Stimulated activated CD8-positive, alpha-beta memory T cell treated with anti-CD3 and anti-CD28 coated beads, Interleukin-2, amount 100 ng/mL, for 1 hour (primary cell): ENCODE measurements at regions not wholly inside any gene's neighbourhood (a gene's known extent, or its start where the extent isn't known, plus 50 kb on each side); places are given as distances from the start of the nearest gene placed in this dataset.
"Not testable (repeated sequence)": the region's sequence is repeated elsewhere in the genome, so short reads cannot be mapped to it uniquely, and the experiment has no call there.

Experiments
- DNase-seq, 2 donors: peaks; one replicate each; pipeline ENCODE4 v3.0.0-alpha.2; 2020; ENCODE audit warnings: low read depth in 2 of 2

DNA sequence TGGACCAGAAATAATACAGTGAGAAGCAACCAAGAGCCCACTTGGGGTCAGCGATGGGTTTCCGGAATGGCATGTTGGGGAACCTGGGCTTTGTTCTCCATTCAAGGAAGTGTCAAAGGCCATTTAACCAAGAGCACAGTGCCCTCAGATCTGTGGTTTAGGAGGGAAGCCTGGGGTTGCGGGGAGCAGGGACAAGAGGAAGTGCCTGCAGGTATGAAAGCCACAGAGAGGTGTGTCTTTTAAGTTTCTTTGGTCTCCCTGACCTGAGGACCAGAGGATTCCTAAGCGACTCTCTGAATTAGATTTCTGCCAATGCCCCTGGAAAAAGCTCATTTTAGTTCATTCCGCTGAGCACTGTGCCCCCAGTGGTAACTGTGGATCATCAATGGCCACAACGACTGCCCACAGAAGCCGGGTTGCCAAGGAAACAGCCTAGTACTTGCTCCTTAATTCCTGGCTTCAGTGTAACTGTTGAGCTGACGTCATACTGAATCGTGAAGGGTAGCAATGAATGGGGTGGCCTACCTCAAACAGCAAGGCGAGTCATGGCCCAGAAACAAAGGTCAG lies 107.3 kb upstream of the SPIN1 start:
- DNase-seq: no peak

DNA sequence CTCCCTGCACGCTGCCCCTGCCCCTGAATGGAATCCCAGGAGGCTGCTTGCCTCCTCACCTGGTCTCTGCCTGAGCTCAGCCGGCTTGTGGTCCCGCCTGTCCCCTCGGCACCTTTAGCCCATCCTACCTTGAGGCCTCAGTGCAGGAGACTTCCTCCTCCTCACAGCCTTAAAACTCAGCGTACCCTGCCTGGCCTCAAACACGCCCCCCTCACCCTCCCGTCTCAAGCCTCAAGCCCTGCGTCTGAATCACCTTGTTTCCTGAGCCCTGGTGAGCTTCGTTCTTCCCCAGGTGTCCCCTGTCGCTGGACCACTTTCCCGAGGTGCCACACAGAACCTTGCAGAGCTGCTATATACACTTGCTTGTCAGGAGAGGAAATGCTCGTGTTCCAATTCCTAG lies 110.2 kb upstream of the SPIN1 start:
- no peak for DNase-seq

DNA sequence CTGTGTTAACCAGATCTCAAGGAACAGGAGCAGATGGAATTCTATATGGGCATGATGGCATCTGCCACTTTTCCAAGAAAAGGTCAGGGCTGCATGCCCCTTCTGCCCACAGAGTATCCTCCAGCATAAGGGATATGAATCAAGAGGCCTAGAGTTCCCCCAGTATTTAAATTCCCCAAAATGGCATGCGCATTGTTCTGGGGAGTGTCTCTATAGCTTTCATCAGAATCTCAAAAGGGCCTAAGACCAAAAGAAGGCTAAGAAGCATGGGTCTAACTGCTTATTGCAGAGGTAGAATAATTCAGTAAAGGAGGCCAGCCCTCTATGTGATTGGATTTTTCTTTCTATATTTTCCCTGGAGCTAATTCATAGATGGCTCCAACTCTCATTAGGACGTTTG lies 114.2 kb upstream of the SPIN1 start:
- DNase-seq: no peak

DNA sequence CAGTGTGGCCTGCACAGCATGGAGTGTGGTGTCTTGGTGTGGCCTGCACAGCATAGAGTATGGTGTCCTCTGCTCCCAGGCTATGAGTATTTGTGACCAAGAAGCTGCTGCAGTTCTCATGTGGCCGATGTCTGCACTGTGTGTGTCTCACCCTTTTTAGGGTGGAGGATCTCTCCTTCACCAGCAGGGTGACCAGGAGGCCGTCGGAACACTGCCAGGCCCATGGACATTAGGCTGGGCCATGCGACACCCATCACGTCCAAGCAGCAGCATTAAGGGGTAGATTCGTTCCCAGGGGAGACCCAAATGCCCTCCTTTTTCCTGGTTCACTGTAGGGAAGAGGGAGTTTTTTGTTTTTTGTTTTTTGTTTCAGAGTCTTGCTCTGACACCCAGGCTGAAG lies 115.3 kb upstream of the SPIN1 start:
- DNase-seq: no peak

DNA sequence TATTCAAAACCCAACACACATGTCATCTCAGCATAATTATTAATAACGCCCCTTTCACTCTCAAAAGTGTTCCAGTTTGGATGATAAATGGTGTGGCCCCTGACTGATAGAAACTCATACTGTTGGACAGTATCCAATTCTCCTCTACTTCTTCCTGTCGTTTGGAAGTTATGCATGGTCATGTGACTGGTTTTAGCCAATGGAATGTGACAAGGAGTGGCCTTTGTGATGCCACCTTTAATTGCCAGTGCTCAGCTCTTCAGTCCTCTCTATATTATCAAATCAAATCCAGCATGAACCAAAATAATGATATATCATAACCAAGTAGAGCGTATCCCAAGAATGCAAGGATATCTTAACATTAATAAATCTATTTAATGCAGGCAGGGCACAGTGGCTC lies 117.8 kb upstream of the SPIN1 start:
- DNase-seq: no peak

DNA sequence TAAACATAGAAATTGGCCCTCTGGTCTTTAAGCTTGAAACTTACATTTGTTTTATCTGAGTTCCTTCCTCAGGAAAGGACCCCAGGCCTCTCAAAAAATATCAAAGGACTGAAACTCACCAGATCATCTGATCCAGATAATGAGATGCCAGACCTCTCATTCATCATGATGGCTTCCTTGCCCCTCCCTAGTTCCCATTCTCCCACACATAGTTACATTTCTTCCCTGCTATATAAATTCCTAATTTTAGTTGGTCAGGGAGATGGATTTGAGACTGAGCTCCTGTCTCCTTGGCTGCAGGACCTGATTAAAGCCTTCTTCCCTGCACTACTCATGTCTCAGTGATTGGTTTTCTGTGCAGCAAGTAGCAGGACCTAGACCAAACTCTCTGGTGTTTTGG lies 119.4 kb upstream of the SPIN1 start:
- DNase-seq: no peak

DNA sequence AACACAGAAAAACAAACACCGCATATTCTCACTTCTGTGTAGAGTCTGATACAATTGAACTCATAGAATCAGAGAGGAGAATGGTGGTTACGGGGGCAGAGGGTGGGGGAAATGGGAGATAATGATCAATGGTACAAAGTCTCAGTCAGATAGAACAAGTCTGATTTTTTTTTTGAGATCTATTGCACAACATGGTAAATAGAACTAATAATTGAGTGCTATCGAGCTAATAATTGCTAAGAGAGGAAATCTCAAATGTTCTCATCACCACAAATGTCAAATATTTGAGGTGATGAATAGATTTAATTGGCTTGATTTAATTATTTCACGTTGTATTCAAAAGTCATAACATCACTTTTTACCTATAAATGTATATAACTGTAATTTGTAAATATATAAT lies 121.0 kb upstream of the SPIN1 start:
- DNase-seq: no peak

DNA sequence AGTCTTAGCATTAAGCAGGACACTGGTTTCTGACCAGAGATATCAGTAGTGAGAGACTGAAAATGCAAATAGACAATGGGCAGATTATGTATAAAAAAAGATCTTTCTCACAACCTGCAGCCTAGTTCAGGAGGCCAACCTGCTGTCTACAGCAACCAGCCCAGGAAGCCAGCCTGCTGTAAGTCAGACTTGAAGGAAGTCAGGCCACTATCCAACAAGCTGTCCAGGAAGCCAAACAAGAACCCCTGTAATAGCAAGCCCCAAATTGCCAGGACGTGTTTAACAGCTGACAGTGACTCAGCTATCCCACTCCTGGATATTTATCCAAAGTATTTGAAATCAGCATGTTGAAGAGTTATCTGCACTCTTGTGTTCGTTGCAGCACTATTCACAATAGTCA lies 121.8 kb upstream of the SPIN1 start:
- no peak for DNase-seq

DNA sequence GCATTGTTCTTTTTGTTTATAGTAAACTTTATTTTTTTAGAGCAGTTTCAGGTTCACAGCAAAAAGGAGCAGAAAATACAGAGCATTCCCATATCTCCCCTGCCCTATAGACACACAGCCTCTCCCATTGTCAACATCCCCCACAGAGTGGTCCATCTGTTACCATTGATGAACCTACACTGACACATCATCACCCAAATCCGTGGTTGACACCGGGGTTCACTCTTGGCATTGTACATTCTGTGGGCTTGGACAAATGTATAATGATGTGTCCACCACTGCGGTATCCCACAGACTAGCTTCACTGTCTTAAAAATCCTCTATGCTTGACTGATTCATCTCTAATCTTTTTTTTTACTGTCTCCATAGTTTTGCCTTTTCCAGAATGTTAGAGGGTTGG lies 120.7 kb upstream of the SPATA31C2 start:
- no peak for DNase-seq

DNA sequence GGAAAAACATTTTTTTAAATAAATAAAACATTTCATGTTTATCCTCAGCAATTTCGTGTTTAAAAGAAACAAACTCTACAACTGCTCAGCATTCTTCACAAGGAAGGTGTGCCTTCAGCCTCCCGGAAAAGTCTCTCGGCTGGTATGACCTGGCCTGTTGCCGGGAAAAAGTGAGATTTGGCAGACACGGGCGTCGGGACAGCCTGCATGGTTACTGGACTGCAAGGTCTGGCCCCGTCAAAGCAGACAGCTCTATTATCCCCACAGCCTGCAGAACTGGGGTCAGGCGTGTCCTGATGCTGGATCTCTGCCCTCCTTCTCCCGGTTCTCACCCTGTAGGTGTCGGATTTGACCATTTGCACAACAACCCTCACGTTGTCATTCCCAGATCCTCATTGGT lies 120.3 kb upstream of the SPATA31C2 start:
- no peak for DNase-seq

DNA sequence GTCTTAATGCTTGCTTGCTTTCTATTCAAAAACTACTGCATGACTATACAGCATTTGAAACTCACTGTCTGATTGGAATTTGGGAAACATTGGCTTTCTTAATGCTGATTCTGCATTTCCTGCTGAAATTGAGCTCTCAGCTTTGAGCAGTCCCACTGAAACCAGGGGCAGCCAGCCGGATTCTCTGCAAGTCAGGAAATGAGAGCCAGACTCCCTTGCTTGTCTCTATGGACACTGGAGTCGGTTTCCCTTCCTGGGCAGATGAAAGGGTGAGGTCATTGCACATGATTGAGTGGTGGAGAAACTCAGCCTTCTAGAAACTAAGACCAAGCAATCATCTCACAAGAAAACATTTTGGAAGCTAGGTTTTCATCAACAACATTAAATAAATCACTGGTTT lies 119.7 kb upstream of the SPATA31C2 start:
- no peak for DNase-seq

DNA sequence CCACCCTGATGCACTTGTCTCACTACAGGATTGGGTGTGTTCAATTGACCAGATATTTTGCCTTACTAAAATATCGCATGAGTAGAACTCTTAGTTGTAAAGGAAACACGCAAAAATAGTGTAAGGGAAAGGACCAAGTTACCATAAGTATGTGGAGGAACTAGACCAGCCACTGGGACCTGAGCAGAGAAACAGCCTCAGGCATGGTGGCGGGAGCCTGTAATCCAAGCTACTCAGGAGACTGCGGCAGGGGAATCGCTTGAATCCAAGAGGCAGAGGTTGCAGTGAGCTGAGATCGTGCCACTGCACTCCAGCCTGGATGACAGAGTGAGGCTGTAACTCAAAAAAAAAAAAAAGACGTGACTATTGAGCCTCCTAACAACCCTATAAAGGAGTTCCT lies 117.9 kb upstream of the SPATA31C2 start:
- no peak for DNase-seq

DNA sequence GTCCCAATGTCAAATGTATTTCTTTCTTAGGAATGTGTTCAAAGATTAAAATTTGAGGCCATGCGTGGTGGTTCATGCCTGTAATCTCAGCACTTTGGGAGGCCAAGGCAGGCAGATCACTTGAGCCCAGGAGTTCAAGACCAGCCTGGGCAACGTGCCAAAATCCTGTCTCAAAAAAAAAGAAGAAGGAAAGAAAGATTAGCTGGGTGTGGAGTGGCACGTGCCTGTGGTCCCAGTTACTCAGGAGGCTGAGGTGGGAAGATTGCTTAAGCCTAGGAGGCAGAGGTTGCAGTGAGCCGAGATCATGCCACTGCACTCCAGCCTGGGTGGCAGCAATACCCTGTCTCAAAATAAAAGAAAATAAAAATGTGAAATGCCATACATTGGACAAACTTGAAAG lies 117.5 kb upstream of the SPATA31C2 start:
- not testable (repeated sequence) for DNase-seq

DNA sequence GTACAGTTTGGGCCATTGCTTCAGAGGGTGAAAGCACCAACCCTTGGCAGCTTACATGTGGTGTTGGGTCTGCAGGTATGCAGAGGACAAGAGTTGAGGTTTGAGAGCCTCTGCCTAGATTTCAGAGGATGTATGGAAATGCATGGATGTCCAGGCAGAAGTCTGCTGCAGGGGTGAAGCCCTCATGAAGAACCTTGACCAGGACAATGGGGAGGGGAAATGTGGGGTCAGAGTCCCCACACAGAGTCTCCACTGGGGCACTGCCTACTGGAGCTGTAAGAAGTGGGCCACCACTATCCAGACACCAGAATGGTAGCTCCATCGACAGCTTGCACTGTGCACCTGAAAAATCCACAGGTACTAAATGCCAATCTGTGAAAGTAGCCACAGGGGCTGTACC lies 113.6 kb upstream of the SPATA31C2 start:
- DNase-seq: no peak

DNA sequence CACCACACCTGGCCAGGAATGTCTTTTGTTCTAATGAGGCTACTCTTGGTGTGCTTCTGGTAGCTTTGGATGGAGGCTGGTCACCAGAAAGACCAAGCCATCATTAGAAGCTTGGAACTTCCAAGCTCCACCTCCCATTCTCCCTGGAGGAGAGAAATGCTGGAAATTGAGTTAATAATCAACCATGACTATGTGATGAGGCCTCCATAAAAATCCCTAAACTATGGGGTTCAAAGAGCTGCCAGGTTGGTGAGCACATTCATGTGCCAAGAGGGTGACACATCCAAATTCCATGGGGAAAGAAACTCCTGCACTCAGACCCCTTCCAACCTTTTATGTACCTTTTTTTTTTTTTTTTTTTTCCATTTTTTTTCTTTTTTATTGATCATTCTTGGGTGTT lies 105.5 kb upstream of the SPATA31C2 start:
- no peak for DNase-seq

DNA sequence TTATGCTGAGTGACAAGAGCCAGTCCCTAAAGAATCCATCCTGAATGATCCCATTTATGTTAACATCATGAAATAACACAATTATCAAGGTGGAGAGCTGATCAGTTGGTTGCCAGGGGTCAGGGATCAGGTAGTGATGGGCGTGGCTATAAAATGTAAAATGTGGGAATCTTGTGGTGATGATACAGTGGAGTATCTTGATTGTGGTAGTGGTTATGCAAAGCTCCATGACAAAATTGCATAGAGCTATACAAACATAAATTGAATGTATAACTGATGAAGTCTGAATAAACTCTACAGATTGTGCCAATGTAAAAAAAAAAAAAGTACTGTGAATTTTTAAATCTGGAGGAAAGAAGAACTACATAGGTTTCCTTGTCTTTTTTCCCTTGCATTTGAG lies 104.6 kb upstream of the SPATA31C2 start:
- DNase-seq: no peak

DNA sequence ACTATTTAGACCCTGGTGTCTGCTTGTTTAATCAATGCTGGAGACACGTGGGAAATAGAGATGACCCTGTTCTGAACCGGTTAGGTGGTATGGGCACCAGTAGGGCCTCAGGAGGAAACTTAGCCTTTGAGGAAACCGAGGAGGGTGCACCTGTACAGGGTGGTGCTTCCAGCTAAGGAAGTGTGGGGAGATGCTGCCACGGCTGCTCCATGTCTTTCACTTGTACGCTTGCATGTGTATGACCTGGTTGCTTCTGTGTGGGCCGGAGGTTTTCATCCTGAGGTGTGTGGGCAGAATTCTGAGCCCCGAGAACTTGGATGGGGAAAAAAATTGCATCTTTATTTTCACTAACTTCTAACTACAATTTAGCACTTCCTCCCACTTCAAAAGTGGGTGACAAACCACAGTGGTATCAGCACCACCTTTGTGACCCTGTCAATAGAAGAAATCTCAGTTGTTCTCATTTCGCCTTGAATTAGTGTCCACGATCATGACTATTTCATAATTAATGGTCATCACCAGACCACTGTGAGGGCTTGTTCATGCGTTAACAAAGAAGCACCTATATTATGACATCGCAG lies 99.8 kb upstream of the SPATA31C2 start:
- DNase-seq: no peak

DNA sequence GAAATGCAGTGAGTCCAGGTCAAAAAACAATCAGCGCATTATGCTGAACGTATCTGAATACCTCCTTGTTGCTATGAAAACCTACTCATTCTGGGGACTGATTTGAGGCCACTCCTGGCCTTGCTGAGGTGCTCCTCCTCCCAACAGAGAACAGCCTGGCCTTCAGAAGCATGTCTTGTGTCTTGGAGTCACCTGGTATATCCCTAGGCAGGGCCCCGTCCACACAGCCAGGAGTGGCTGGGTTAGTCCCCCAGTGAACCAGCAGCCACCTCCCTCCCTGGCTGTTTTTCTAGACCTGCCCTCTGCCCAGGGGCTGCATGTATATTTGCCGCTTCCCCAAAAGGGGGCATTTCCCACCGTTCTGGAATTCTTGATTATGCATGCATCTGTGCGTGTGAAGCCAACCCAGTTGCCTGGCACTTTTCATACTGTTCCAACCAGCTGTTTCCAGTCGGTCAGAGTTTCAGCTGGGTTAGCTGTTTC lies 99.2 kb upstream of the SPATA31C2 start:
- DNase-seq: no peak

DNA sequence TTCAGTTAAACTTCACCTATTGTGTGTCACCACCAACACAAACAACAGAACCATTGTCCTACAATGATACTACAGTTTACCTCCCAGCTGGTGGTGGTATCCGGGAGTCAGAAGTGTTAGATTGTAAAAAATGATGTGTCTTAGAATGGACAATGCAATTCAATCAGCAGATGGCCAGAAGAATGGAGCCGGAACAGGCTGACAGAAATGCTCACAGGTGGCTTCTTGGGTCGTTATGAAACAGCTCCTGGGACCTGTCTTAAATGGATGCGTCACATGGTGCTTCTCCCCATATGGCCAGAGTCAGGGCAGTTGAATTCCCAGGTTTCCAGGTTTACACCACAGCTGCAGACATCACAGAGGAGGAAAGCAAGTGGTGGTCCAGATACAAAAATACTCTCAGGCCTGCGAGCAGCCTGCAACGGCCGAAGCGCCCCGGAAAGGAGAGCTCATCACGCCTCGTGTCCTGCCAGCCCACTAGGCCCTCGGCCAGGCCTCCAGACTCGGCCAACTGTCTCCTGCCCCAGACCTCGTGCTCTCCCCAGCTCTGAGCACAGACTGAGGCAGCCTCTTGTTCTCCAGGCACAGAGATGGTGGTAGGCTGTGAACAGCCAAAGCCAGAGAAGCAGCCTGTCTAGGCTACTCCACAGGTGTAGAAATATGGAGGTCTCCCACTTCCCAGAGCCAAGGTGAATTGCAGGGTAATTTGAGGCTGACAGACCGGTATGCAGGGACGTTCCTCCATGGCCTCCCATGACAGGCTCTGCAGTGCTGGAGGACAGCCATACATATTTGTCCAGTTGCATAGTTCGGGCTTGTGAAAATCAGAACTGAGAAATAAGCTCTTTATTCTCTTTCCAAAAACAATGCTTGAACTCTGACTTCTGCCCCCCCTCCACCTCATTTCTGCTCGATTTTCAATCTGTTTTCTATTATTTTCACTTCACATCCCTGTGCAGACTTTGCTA lies 98.5 kb upstream of the SPATA31C2 start:
- no peak for DNase-seq

DNA sequence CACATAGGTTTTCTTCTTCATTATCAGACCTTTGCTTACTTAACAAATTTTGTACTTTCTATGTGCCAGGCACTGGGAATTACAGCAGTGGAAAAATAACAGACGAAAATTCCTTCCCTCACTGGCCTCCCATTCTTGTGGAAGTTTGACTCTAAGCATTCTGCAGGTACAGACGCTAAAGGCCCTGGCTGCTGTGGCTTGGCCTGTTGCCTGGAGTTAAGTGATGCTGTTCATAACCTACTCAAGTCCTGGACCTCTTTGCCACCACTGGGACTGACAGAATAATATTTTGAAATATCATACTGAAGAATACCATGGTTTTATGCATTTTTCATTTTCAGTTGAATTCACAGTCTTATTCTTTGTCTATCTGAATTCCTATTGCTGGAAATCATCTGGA lies 97.3 kb upstream of the SPATA31C2 start:
- no peak for DNase-seq

DNA sequence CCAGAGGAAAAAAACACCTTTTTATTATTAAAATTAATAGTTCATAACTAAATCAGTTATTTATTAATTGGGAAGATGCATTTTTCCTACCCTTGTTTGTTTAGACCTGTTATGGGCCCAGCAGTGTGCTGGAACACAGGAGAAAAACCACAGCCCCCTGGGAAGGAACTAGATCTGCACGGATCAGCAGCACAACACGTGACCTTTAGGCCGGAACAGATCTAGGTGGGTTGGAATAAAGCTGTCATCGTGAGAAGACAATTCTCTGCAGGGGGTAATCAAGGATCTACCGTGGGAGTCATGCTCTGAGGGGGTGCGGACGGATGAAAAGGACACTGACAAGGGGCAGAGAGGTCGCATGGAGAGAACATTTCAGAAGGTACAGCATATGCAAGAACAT lies 95.8 kb upstream of the SPATA31C2 start:
- DNase-seq: no peak

DNA sequence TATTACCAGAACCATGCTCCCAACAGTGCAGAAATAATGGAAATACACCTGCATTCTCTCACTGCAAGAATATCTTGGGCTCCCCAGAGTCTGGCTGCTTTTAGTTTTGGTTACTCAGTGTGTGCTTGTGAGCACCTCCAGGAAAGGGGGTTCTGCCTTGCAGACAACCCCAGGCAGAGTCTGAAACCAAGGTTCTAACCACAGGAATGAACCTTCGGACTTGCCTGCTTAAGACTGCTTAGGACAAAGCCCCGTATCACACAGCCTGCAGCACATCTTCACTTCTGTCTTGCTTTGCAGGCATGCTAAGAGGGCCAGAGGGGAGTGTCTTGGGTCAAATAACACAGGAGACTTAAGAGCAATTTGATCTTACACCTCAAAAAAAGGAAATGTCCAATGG lies 94.8 kb upstream of the SPATA31C2 start:
- no peak for DNase-seq

DNA sequence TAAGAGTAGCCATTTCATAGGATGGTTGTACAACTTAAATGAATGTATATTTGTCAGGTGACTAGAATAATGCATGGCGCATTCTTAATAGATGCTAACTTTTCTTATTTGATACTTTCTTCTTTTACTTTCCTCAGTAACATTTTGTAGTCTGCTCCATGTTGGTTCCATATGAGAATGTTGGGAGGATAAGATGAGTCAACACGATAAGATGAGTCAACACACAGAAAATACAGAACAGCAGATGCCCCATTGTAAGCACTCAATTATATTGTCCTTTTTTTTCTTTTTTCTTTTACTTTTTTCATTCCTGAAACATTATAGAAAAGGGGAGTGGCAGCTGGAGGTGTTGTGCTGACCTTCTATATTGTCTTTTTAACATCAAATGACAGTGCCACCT lies 92.3 kb upstream of the SPATA31C2 start:
- DNase-seq: no peak
